Heart right ventricle (tissue), 16 donors: ENCODE measurements at regions not wholly inside any gene's neighbourhood (a gene's known extent, or its start where the extent isn't known, plus 50 kb on each side); places are given as distances from the start of the nearest gene placed in this dataset.

ENCODE experiments used
- ATAC-seq, 8 donors: fragments of 200-7000 bp; cut with Tn5 transposase; one replicate each; pipeline ENCODE4 v1.9.1; 2020; ENCODE audit warnings: mild to moderate bottlenecking in 8 of 8, moderate library complexity in 8 of 8, moderate number of reproducible peaks in 1 of 8
- DNase-seq, 2 donors: peaks; one replicate each; pipeline ENCODE4 v3.0.0-alpha.2; 2020
- H3K27ac ChIP-seq, 10 donors: fragments of 200-600 bp; sonication (generic) in 2 of 10; one replicate each; pipeline versions ENCODE4 v1.5.0 to v1.8.0; 2020 to 2022; ENCODE audit warnings: mild to moderate bottlenecking in 3 of 10
- H3K27me3 ChIP-seq, 7 donors: fragments of 200-600 bp; one replicate each; pipeline ENCODE4 v1.8.0; 2021 to 2022; ENCODE audit warnings: mild to moderate bottlenecking in 2 of 7
- H3K36me3 ChIP-seq, 9 donors: fragments of 200-600 bp; sonication (generic) in 1 of 9; one replicate each; pipeline versions ENCODE4 v1.5.0 to v1.8.0; 2020 to 2022; ENCODE audit warnings: mild to moderate bottlenecking in 2 of 9
- H3K4me1 ChIP-seq, 9 donors: fragments of 200-600 bp; sonication (generic) in 1 of 9; one replicate each; pipeline versions ENCODE4 v1.5.0 to v1.8.0; 2020 to 2022; ENCODE audit warnings: mild to moderate bottlenecking in 4 of 9
- H3K4me3 ChIP-seq, 10 donors: fragments of 200-600 bp; sonication (generic) in 2 of 10; one replicate each; pipeline versions ENCODE4 v1.5.0 to v1.8.0; 2020 to 2022; ENCODE audit warnings: mild to moderate bottlenecking in 7 of 10, moderate library complexity in 2 of 10
- H3K9me3 ChIP-seq, 11 donors: fragments of 200-600 bp in 10 of 11; sonication (generic) in 2 of 11; one replicate each; pipeline versions ENCODE4 v1.5.0 to v1.8.0; 2013 to 2022; ENCODE audit warnings: mild to moderate bottlenecking in 2 of 11, control low read depth in 1 of 11, moderate library complexity in 1 of 11
- CTCF ChIP-seq, 9 donors: fragments of 200-600 bp; sonication (generic) in 2 of 9; IDR thresholded peaks; one replicate each; pipeline versions ENCODE4 v1.5.0 to v1.8.0; 2021 to 2022; ENCODE audit warnings: antibody characterized with exemption in 9 of 9, mild to moderate bottlenecking in 5 of 9, moderate library complexity in 1 of 9
- WGBS, 2 donors: extraction: QIAGEN DNeasy Blood & Tissue Kit; methylation state at CpG; one replicate each; pipeline ENCODE4 v1.1.7; 2013; ENCODE audit warnings: inconsistent platforms in 1 of 2; 5-methylcytosine and 5-hydroxymethylcytosine counted together
- intact Hi-C, 10 donors: fragments of 100-400 bp; cut with DNase I; formaldehyde crosslinking; loops; one replicate each; pipeline versions ENCODE4 v1.11.1 to v1.14.2; 2022
- donor health status: Arrhythmogenic right ventricular cardiomyopathy.
- donor health status: ischemic (EF 13 %, LVEDD 7.1; RV severe dilation, severe dysfunction).
- donor health status: healthy with polysubstance abuse.
- donor health status: DM: no; HTN: yes; CAD: no.
- donor health status: DM: no; HTN: no; CAD: no.
- donor health status: ischemic (EF 25% LVEDD 6.9; RV normal size, moderate dysfunction).
- donor health status: ischemic (EF 25% LVEDD 5.7; RV mildly dilated, moderate dysfunction).
- donor health status: healthy.
- donor health status: DM: yes; HTN: yes; CAD: no.
- donor health status: Ischemic cardiomyopathy.
- donor health status: ischemic (EF 35%, LVEDD 5.7; RV mildly dilated, moderate dysfunction).
- donor health status: nonischemic (EF 11% LVEDD 7.7; RV severe dilation, severe dysfunction).
- donor health status: DM: yes; HTN: yes; CAD: no.
- donor health status: PGD.
- donor health status: ischemic (EF 29% LVEDD 5.4; RV normal size, mild dysfunction).
- donor health status: nonischemic (EF 23%, LVEDD 6.1; RV moderate dilation, normal function).

GRCh38 chr6:30264743-30265142 is 51.5 kb upstream of the TRIM26 start:
- peaks cover 0 to 10% (median 0%) of the 10 kb centered on the region in 7 donors for H3K27me3 ChIP-seq
- DNase-seq (no peak), ATAC-seq (no peak)
- WGBS, 2 donors, result 78 to 82% methylated on average over 6 of the region's 6 CpGs
- H3K4me1 ChIP-seq, result peaks cover 0 to 11% (median 5%) of the 10 kb centered on the region in 9 donors
- H3K27ac ChIP-seq, result no peak overlapping the region
- no peak overlapping the region for H3K4me3 ChIP-seq
- H3K9me3 ChIP-seq, result no peaks in the 10 kb centered on the region
- peaks cover 0 to 5% (median 0%) of the 10 kb centered on the region in 9 donors for H3K36me3 ChIP-seq
- no peak for TF ChIP-seq CTCF (IDR thresholded peaks at IDR 0.05)
- intact Hi-C loops, result loop anchor here in 1 of 10 donors (5.0 kb wide), 1 partner anchor 63 kb away; the partner anchor contains the start of gene TRIM39

DNA sequence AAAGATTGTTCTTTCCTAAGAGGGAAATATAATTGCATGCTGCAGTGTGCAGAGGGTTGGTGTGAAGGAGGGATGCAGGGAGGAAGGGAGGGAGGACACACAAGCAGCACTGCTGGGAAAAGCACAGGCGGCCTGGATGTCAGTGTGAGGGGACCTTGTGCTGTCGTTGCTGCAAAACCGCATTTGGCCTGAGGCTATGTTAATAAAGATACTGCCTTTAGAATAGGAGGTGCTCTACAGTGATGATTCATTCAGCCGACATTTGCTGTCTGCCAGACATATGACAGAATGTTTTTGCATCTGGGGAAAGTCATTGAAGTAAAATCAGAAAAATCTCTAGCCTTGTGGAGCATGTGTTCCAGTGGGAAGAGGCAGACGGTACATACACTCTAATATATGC is 50.5 kb upstream of the TRIM26 start:
- no peak overlapping the region for H3K4me3 ChIP-seq
- no peak for DNase-seq
- no peak overlapping the region for H3K27ac ChIP-seq
- TF ChIP-seq CTCF (IDR thresholded peaks at IDR 0.05), result no peak
- no peak for ATAC-seq
- intact Hi-C loops, result loop anchor here in 1 of 10 donors (5.0 kb wide), 1 partner anchor 64 kb away; the partner anchor contains the start of gene TRIM39
- H3K9me3 ChIP-seq, result no peaks in the 10 kb centered on the region
- H3K4me1 ChIP-seq, result peaks cover 0 to 16% (median 7%) of the 10 kb centered on the region in 9 donors
- H3K27me3 ChIP-seq, result peaks cover 0 to 20% (median 0%) of the 10 kb centered on the region in 7 donors
- WGBS, 2 donors, result 82 to 85% methylated on average over 5 of the region's 5 CpGs
- peaks cover 0 to 5% (median 0%) of the 10 kb centered on the region in 9 donors for H3K36me3 ChIP-seq
